ENCODE measurements at regions not wholly inside any gene's neighbourhood (a gene's known extent, or its start where the extent isn't known, plus 50 kb on each side); places are given as distances from the start of the nearest gene placed in this dataset.

DNA sequence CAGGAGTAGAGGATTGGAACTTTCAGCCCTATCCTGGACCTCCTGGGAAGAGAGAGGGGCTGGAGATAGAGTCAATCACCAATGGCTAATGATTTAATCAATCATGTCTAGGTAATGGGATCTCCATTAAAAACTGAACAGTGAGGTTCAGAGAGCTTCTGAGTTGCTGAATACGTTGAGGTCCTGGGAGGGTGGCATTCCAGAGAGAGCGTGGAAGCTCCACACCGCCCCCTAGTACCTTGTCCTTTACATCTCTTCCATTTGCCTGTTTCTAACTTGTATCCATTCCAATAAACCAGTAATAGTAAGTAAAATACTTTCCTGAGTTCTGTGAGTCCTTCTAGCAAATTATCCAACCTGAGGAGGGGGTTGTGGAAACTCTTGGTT, 101.7 kb downstream of the B3GNT2 start:
- DNase-seq = no peak

DNA sequence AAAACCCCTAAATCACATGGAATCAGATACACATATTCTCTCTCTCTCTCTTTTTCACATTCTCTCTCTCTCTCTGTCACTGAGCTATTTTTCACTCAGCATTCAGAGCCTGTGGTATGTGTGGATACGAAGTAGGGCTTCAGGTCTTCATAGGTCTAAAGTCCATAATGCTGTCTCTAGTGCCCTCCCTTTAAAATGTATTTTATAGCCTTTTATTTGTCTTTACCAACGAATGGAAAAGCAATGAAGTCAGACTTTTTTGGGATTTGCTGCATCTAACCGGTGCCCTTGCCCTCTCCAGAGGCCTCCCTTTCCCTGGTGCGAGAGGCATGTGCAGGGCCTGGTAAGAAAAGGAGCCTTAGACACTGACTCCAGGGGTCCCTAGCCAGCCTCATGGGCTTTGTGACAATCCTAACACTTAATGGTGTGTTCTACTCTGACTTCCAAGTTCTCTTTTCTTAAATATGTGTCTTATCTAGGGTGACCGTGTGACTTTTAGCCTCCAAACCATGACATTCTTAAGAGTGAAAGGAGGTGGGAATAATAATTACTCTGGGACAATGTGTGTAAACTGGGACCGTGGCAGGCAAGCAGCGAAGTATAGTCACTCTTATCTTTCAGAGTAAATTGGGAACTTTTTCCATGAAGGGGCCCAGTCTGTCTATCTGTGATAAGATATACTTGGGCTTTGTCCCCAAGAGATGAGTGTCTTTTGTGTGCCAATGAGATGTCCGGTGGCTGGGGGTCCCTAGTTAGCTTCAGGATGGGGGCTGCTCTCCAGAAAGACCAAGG, 101.1 kb downstream of the B3GNT2 start:
- DNase-seq = no peak

DNA sequence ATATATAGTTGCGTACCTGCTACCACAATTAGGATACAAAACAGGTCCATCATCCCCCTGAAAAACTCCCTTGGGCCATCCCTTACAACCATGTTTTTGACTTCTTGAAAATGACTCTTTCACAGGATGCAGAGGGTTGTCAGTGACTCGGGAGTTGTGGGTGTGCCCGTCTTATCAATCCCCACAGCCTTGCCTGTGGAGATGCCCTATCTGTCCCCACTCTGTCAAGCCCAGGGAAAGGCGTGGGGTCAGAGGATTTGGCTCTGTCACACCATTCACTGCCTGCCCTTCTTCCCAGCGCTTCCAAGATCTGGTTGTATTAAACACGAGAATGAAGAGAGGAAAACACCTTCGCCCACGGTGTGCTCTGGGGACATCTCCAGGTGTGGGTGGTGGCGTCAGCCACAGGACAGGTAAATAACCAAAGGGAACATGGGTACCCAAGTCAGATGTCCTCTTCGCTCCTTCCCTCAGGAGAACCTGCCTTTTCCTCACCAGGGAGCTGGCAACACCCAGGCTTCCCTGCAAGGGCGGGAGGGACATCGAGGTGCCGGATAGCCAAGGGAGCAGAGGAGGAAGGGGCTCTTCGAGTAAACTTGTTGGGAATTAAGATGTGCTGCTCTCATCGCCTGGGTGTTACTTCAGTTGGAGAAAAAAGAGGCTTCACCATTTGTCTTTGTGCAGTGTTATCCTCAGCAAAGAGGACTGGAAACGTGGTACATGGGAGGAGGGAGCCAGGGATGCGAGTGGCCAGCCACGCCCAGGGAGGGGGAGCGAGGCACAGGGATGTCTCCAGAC, 100.3 kb downstream of the B3GNT2 start:
- DNase-seq = no peak

DNA sequence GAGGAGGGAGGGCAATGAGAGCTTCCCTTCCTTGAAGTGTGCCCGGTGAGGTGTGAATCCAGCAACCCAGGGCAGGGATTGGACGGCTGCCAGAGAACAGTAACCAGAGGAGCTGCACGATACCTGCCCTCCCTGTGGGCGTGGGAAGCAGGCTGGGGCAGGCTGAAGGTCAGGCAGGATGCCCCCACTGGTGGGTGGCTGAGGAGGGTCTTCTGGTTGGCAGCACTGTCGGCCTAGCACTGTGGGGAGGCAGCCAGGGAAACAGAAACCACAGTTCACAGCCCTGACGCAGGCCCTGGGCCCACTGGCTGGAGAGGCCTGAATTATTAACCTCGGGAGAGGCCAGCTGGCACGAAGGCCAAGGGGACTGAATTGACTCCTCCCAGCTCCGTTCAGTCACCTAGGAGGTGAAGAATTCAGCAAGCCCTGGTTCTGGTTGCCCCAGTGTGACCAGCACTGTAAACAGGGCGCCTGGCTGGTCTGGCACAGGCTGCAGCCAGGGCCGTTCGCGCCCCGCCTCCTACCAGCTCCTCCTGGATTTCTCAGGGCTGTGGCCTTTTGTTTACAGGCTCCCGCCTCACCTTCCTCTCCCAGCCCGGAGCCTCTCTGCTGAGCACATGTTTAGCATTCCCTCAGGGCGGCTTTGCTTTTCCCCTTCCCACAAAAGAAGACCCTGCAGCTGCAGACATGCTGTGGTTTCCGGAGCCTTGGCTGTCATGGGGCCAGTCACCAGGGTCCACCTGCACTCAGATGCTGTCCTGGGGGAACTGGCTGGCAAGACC, 97.8 kb downstream of the B3GNT2 start:
- no peak for DNase-seq

DNA sequence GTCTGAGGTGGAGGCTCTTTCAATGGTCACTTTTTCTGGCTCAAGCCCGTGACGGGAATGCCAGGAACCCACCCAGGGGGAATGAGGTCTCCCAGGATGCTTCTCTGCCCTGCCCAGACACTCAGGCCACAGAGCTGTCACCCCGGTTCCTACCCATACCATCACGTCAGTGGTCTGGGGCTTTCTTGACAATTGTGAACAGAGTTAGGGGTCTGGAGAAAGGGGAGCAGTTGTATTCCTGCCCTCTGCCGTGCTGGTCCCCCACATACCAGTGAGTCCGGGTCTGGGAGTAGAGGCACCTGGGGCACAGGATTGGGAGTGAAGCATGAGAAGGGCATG, 97.2 kb downstream of the B3GNT2 start:
- no peak for DNase-seq

DNA sequence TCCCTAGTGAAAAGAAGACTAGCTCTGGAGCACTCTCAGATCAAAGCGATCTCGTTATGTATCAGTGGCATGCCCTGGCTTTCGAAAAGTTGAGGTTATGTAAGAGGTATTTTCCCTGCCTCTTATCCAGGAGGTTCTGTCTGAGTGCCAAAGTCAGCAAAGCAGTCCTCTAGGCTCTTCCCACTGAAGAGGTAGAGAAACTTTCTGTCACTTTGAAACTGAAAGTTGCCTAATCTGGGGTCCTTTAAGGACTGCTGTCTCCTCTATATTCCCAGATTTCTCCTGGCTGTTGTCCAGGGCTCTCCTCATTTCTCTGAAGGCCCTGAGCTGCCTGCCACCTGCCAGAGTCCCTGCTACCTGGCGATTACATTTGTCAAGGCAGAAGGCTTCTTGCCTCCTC, 96.3 kb downstream of the B3GNT2 start:
- DNase-seq = no peak

DNA sequence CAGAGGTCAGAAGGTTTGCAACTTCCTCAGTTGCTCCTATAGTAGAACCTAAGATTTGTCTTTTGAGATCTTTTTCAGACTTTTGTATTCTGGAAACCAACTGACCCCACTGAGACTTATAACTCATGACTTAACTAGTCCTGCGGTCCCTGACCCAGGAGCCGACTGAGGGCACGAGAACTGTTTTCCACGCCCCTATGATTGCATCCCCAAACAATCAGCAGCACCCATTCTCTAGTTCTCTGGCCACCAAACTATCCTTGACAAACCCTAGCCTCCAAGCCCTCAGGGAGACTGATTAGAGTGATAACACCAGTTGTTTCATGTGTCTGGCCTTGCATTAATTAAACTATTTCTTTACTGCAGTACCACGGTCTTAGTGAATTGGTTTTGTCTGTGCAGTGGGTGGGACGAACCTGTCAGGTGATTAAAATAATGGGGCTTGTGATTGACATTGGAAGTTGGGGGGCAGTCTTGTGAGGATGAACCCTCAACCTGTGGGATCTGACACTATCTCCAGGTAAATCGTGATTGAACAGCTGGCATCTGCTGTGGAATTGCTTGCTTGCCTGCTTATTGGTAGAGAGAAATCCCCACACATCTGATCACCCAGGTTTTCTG, 95.7 kb downstream of the B3GNT2 start:
- DNase-seq = no peak

DNA sequence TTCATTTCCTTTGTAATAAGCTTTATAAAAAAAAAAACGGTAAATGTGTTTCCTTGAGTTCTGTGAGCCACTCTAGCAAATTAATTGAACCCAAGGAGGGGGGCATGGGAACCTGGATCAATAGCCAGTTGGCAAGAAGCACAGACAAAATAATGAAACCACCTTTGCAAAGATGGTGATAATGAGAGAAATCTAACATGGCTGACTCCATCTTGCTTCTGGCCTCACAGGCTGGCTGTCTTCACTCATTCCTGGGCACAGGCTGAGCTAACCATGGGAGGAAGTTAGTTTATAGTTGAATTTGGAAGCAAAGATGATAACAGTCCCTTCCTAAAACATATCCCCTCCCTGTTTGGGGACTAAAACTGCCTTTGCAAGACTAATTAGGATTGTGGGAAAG, 95.1 kb downstream of the B3GNT2 start:
- DNase-seq = no peak

DNA sequence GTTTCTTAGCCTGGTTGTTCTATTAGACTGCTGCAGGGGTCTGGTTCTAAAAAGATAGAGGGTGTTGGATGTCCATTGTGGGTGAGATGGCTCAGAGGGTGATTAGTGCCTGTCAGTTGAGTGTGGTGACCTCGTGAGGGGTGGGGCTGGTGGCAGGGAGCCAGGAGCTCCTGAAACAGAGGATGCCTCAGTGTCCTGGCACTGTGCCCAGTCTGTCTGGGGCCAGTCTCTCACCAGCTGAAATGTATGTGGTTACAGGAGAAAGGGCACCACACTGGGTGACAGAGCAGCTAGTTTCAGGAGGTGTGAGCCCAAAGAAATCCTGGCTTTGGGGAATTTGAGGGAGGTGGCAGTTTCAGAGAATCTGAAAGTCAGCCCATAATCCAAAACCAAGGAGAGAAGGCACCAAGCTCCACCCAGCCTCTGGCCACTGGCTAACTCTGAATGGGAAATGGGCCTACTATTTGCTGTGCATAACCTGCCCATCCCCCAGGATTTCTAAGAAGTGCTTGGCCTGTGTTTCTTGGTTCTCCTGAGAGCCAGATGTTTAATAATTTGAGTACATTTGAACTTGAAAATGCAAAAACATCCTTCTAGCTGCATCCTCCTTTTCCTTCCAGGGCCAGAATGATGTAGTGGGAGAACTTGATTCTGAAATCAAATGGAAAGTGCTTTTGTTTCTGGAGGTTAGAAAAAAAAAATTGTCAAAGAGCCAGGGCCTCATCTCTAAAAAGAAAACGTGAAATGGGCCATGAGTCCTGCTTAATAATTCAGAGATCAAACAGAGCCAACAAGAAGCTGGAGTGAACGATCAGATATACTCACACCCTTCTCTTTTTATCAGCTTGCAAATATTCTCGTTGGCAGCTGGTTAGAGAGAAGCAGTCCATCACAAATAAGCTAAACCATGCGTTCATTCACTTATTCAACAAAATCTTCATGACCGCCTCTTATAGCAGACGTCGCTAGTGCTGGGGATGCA, 92.3 kb downstream of the B3GNT2 start:
- peak; percentile 38 for DNase-seq

DNA sequence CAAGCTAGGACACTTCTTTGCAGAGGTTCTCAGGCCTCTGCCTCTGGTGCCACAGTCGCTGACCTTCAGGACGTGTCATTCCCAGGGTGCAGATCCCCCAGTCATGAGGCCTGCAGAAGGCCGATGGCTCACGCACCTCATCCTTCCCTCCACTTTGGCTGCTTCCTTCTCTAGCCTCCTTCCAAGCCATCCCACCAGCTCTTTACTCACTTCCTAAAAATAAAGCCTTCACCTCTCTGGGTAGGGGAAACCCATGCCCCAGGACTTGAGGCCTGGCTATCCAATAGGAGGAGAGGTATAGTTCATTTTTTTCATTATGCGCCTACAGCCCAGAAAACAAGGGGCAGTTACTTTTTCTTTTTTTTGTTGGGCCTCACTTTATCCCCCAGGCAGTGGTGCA, 91.4 kb downstream of the B3GNT2 start:
- no peak for DNase-seq

DNA sequence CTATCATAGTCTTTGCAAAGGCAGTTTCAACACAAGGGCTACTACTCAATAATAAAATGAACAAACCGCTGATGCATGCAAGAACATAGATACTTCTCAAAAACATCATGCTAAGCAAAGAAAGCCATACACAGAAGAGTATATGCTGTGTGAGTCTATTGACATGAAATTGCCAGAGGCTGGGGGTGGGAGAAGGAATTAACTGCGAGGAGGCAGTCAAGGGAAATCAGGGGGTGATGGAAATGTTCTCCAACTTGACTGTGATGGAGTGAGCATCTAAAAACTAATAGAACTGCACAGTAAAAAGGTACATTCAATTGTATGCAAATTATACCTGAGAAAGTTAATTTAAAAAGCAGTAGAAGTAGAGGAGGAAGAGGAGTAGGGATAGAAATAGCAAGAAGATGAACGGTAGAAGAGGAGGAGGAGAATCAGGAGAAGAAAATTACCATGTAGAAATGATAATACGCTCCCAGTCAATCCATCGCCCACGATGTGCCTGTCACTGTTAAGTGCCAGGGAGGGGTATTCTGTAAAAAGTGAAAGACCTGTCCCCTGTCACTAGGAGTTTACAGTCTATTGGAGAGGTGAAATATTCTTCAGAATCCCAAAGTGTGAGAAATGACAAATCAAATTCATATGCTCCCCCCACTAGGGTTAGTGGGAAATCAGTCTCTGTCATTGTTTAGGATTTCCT, 90.3 kb downstream of the B3GNT2 start:
- DNase-seq = no peak

DNA sequence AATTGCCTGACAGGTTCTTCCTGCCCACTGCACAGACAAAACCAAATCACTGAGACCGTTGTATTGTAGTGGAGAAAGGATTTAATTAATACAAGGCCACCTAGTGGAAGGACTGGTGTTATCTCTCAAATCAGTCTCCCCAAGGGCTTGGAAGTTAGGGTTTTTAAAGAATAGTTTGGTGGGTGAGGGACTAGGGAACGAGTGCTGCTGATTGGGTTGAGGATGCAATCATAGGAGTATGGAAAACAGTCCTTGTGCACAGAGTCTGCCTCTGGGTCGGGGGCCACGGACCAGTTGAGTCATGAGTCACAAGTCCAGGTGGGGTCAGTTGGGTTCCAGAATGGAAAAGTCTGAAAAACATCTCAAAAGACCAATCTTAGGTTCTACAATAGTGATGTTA, 89.1 kb downstream of the B3GNT2 start:
- DNase-seq = no peak

DNA sequence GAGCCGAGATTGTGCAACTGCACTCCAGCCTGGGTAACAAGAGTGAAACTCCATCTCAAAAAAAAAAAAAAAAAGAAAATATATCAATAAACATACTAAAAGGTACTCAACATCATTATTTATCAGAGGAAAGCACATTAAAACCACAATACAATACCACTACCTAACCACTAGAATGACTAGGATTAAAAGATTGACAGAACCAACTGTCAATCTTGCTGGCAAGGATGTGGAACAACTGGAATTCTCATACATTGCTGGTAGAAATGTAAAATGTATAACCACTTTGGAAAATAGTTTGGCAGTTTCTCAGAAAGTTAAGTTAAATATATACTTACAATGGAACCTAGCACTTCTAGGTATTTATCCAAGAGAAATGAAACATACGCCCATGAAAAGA, 88.6 kb downstream of the B3GNT2 start:
- no peak for DNase-seq

DNA sequence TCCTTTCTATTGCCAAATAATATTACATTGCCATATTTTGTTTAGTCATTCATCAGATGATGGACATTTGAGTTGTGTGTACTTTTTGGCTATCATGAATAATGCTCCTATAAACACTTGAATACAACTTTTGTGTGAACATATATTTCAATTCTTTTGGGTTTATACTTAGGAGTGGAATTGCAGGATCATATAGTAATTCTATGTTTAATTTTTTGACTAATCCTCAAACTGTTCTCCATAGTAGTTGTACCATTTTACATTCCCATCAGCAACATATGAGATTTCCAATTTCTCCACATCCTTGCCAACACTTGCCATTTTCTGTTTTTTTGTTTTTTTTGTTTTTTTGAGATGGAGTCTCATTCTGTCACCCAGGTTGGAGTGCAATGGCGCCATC, 87.2 kb downstream of the B3GNT2 start:
- DNase-seq = no peak

DNA sequence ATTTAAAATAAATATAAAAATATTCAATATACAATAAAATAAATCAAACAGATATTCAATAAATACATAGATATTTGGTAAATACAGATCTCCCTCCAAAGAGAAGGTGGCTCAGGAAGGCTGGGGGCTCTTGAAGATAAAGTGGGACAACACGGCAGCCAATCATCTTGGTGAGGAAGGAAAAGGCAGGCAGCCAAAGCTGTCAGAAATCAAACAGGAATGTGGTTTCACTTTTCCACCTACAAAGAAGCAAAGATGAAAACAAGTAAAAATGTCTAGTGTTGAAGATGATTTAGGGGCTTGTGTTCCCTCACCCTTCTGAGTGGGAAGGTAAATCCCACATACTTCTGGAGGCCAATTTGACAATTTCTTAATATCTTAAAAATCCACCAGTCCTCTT, 85.7 kb downstream of the B3GNT2 start:
- no peak for DNase-seq

DNA sequence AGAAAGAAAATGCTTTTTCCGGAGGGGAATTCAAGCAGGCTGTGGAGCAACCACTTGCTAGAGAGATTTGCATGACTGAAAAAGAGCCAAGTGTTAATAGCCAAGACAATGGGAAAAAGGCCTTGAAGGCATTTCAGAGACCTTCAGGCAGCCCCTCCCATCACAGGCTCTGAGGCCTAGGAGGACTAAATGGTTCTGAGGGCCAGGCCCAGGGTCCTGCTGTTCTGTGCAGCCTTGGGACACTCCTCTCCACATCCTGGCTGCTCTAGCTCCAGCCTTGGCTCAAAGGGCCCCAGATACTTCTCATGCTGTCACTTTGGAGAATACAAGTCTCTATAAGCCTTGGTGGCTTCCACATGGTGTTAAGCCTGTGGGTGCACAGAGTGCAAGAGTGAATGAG, 81.8 kb downstream of the B3GNT2 start:
- no peak for DNase-seq

Measured in activated CD4-positive, alpha-beta T cell treated with anti-CD3 and anti-CD28 coated beads, Interleukin-10, Interleukin-2, amounts not matched to agents 100 ng/mL and 50 ng/mL, durations not matched to agents 16 hours and 8 hours (primary cell).